ENCODE measurements at regions not wholly inside any gene's neighbourhood (a gene's known extent, or its start where the extent isn't known, plus 50 kb on each side); places are given as distances from the start of the nearest gene placed in this dataset.

- TF ChIP-seq ZNF253 (CRISPR knock-in tag; IDR thresholded peaks at IDR 0.05; ENCODE audit: borderline replicate concordance): no peak
- no peak for TF ChIP-seq ZNF264 (CRISPR knock-in tag; IDR thresholded peaks at IDR 0.05)
- no peak for TF ChIP-seq NFE2 (CRISPR knock-in tag; IDR thresholded peaks at IDR 0.05)
- TF ChIP-seq ZNF768 (CRISPR knock-in tag; IDR thresholded peaks at IDR 0.05): no peak
- TF ChIP-seq HOXD1 (CRISPR knock-in tag; IDR thresholded peaks at IDR 0.05): no peak
Observed at GRCh38 chr17:22233382-22233781, 541.1 kb downstream of the KCNJ18 start (continued).

- 24% methylated on average over 1 of the region's 1 CpG for WGBS (ENCODE audit: low lambda C conversion rate)
- Histone ChIP-seq H3K27ac (ENCODE audit: extremely low read length, insufficient read depth, low read length) (no peak overlapping the region), H2AFZ (ENCODE audit: low read length) (no peak overlapping the region), H3K27me3 (ENCODE audit: control insufficient read depth in 1 of 2, insufficient read depth in 2 of 2, low read length in 2 of 2) (no peaks in the 10 kb centered on the region), H3K4me1 (ENCODE audit: insufficient read depth, low read length) (no peaks in the 10 kb centered on the region), H3K9me3 (ENCODE audit: low read length) (peaks cover 18% of the 10 kb centered on the region; the same call in 1 of the 2 replicates), H3K4me2 (ENCODE audit: low read depth, low read length) (no peak overlapping the region), H3K9ac (ENCODE audit: insufficient read depth, low read depth, low read length) (no peak overlapping the region), H3K4me3 (replicated peaks in 1 of 3; ENCODE audit: insufficient read depth in 1 of 3, low read depth in 2 of 3, low read length in 3 of 3) (no peak overlapping the region), H3K36me3 (replicated peaks in 1 of 2; ENCODE audit: control insufficient read depth in 1 of 2, insufficient read depth in 2 of 2, low read length in 2 of 2) (no peaks in the 10 kb centered on the region), H4K20me1 (ENCODE audit: insufficient read depth, low read length) (no peaks in the 10 kb centered on the region), H3K79me2 (ENCODE audit: insufficient read depth, low read length) (no peaks in the 10 kb centered on the region)
- FAIRE-seq (no peak), DNase-seq (ENCODE audit: low spot score) (no peak), ATAC-seq (no peak)
- intact Hi-C loops (cut with micrococcal nuclease; ENCODE audit: unreplicated experiment) (no loop called here), in situ Hi-C loops (cut with HindIII; ENCODE audit: extremely low pct_ligation_motif_present, low pct_unique_long_range_greater_than_20kb) (no loop called here)
- TF ChIP-seq JUN (CRISPR knock-in tag; IDR thresholded peaks at IDR 0.05): no peak
- no peak for TF ChIP-seq FLYWCH1 (CRISPR knock-in tag; IDR thresholded peaks at IDR 0.05)
- TF ChIP-seq ZNF230 (CRISPR knock-in tag; IDR thresholded peaks at IDR 0.05): no peak
- TF ChIP-seq MYPOP (CRISPR knock-in tag; IDR thresholded peaks at IDR 0.05): no peak
- TF ChIP-seq ZNF746 (CRISPR knock-in tag; IDR thresholded peaks at IDR 0.05): no peak
- ChIA-PET POLR2A (no interaction called here), CTCF (ENCODE audit: low intra/inter-chr PET ratio, low total read pairs) (no interaction called here)
- BruUV-seq (replicated peaks): no TSS peak
Observed at GRCh38 chr17:22242472-22242871, 550.1 kb downstream of the KCNJ18 start.
